HG02610 (cell line): ENCODE measurements at regions not wholly inside any gene's neighbourhood (a gene's known extent, or its start where the extent isn't known, plus 50 kb on each side); places are given as distances from the start of the nearest gene placed in this dataset.
"Not testable (repeated sequence)": the region's sequence is repeated elsewhere in the genome, so short reads cannot be mapped to it uniquely, and the experiment has no call there.

Experiments used
- ATAC-seq: cut with Tn5 transposase; IDR thresholded peaks from one replicate; pipeline ENCODE4 v1.9.1; 2021; ENCODE audit warnings: mild to moderate bottlenecking, moderate library complexity; ENCODE audit not compliant: unreplicated experiment

DNA sequence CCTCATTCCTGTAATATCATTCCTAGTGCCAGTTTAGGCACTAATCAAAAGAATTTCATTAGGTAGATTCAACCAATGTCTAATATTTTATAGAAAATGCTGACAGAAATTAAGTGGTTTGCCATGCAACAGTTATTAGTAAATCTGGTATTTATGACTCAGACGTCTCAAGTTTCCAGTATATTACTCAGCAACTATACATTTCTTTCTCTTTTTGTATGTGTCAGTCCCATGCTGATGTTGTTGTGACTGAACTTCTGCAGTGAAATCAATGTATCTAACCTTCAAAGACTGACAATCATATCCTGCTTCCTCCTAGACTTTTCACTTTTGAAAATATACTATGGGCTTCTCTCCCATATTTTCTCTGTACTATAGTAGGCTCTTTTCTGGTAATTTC lies 822.5 kb downstream of the NR2F1-AS1 start:
- peak; percentile 56 for ATAC-seq

DNA sequence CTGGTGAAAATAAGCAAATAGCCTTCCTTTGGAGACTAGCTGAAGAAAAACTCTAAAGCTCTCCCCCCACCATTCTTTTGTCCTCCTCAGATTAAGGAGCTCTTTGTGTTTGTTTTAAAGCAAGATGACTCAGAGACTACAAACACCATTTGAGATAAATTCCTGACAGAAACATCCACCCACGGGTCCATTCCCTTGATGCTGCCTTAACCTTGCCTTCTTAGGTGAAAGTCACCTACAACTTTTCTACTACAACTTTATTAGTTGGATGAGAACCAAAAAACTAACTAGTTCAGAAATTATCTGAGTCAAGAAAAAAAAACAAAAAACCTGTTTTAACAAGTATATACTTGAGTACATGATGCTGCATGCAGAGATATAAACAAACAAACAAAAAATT lies 831.1 kb downstream of the NR2F1-AS1 start:
- no peak for ATAC-seq

DNA sequence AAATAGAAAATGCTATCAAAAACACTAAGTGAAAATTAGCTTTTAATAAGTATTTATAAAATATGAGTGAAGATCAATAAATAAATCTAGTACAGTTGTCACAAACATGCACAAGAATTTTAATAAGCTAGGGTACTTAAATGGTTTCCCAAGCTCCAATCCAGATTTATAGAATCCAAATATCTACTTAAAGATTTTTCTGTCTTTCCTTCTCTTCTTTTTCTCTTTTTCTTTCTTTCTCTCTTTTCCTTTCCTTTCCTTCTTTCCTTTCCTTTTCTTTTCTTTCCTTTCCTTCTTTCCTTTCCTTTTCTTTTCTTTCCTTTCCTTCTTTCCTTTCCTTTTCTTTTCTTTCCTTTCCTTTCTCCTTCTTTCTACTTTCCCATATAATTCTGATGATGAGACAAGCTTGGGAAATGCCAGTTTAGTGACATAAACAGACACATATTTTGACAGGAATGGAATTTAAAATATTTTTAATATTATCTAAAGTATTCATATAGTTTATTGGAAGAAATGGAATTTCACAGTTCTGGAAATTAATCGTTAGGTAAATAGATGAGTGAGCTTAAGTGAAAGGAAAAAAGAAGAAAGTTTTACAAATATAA lies 832.8 kb downstream of the NR2F1-AS1 start:
- no peak for ATAC-seq

DNA sequence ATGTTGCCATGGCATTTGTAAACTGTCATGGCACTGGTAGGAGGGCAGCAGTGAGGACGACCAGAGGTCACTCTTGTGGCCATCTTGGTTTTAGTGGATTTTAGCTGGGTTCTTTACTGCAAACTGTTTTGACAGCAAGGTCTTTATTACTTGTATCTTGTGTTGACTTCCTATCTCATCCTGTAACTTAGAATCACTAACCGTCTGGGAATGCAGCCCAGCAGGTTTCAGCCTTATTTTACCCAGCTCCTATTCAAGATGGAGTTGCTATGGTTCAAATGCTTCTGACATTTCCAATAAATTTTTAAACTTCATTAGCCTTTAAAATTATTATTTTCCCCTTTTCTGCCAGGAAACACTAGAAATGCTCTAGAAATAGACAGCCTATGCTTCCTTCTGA lies 839.1 kb downstream of the NR2F1-AS1 start:
- ATAC-seq = no peak

DNA sequence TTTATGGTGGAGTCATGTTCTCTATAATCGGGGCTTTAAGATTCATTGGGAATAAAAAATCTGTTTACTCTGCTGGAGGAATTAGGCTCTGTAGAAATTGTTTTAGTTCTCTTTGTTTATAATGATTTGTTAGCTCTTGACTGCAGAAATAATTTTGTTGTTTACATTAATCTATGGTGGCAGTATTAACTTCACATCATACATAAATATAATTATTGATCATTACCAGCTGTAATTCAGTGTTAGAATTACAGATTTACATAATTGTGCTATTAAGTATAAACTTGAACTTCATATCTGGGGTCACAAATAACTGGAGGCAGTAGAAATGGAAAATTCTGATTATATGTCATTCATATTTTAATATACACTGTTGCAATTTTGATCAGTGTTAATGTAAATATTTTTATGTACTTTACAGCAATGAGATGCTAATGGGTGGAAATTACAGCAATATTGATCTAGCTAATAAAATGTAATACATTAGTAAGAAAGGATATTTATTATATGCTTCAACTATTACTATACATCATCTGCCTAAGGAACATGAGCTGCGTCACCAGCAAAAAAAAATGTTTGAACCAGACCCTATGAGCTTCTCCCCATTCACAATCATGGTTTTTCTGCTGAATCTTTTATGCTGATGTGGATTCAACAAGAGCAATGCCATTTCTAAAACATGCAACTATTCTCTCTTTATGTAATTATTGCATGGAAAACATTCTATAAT lies 846.6 kb downstream of the NR2F1-AS1 start:
- ATAC-seq = no peak

DNA sequence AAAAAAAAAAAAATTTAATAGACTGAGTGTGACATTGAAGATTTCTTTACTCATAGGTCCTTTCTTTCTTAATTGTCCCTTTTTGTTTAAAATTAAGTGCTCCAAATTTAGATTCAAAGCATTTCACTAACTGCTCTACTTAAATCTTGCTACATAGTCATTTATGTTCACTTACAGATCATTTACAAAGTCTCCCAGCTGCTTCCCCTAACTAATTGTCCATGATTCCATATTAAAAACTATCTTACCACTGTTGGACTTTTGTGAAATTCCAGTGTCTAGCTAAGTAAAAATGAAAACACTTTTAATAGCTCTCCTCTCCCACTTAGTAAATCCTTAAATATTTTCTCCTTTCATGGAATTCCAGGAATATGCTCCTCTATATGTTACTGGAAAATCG lies 850.5 kb downstream of the NR2F1-AS1 start:
- ATAC-seq = no peak

DNA sequence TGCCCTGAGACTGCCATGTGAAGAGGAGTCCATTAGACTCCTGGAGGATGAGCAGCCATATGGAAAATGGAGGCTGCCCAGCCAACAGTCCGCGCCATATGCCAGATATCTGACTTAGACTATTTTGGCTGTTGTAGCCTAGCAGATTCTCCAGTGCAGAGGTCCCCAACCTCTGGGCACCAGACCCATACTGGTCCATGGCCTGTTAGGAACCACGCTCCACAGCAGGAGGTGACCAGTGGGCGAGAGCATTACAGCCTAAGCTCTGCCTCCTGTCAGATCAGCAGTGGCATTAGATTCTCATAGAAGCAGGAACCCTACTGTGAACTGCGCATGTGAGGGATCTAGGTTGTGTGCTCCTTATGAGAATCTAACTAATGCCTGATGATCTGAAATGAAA lies 851.9 kb downstream of the NR2F1-AS1 start:
- ATAC-seq = no peak

DNA sequence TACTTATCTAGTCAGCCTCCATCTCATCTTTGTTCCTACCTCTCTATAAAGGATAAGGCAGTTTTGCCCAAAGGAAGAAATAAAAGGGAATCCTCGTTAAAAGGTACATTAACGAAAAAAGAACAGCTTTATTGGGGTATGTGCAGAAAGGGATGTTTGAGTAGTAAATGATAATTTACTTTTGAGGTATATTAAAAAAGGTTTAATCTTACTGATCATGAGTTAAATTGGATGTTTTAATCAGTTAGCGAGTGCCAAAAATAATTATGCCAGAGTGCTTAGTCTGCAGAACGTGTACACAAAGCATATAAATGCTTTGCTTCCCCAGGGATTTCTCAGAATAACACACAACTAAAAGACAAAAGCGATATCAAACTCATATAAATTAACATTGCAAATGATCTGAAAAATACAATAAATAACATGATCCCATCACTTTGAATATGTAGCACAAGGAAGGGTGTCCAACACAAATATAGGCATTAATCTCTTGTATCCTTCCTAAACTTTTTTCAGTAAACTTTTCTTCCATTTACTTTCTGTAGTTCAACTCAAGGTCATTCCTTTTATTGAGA lies 865.0 kb downstream of the NR2F1-AS1 start:
- no peak for ATAC-seq

DNA sequence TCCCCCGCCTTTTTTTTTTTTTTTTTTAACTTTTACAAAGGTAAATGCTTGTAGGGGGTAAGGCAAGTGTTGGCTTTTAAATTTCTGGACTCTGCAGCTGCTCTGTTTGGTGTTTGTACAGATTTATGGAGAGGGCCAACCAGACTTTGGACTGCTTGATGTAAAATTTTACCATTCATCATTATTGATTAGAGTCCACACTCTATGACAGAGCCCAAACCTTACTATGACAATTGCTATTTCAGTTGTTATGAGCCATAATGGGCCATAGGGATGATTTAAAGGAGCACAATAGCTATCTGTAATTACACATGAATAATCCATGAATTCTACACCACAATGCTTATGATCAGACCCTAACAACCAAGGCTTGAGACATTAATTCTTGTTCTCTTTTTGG lies 867.2 kb downstream of the NR2F1-AS1 start:
- ATAC-seq = no peak

DNA sequence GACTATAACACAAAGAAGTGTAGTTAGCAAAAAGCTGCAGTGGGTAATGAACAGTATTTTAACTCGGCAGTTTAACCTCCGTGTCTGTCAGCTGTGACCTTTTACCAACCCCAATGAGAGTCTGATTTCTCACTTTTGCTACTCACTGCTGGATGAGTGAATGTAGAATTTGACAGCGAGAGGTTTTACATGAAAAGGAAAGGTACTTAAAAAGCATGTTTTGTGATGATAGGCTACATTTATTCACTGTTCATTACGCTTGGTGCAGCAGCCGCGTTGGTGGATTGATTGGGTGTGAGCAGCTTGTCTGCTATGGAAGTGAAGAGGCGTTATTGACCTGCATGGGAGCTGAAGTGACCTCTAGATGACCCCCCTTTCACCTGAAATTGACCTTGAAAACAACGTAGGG lies 867.7 kb downstream of the NR2F1-AS1 start:
- no peak for ATAC-seq

DNA sequence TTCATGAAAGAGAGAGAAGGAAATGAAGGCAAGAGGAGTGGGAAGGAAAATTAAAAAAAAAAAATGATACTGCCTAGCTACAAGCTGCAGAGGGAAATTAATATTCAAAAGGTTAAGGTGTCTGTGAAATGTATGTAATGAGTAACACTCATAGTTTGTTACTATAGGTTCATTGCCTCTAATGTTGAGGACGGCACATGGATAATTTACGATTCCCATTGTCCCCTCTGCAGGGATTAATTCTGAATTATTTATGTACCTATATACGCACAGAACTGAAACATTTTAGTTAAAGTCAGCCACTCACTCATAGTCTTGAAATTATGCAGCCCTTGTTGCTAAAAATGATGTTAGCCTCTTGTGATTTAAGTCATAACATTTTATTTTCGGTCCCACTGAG lies 869.1 kb downstream of the NR2F1-AS1 start:
- no peak for ATAC-seq

DNA sequence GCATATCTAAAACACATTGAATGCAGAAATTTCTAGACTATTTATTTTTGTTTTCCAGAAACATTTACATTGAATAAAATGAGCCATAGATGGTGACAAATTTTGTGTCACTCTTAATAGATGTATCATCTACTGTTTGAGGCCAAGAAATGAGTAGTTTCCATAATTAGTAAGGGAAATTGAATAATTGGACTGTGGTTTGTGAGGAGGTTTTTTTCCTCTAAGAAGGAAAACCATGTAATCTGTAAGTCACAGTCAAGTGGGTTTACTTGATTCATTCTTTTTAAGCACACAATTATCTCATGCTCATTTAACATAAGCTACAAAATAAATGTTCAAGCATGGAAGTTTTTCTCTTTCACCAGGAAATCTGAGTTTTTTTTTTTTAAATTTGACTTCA lies 876.4 kb downstream of the NR2F1-AS1 start:
- no peak for ATAC-seq

DNA sequence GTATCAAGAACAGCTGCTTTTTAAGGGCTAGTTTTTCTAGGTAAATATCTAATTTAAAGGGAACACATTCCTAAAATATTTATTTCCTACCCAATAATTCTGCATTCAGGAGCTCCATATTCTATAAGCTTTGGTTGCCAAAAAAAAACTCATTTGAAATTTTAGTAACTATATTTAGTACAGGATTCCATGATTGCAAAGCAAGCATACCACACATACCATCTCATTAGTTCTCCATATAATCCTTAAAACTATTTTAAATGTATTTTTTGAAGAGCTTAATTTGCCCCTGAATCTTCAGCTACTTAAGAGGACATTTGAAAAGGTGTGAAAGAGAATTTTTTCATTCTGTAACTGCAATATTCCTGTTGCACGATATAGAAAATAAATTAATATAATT lies 877.0 kb downstream of the NR2F1-AS1 start:
- no peak for ATAC-seq

DNA sequence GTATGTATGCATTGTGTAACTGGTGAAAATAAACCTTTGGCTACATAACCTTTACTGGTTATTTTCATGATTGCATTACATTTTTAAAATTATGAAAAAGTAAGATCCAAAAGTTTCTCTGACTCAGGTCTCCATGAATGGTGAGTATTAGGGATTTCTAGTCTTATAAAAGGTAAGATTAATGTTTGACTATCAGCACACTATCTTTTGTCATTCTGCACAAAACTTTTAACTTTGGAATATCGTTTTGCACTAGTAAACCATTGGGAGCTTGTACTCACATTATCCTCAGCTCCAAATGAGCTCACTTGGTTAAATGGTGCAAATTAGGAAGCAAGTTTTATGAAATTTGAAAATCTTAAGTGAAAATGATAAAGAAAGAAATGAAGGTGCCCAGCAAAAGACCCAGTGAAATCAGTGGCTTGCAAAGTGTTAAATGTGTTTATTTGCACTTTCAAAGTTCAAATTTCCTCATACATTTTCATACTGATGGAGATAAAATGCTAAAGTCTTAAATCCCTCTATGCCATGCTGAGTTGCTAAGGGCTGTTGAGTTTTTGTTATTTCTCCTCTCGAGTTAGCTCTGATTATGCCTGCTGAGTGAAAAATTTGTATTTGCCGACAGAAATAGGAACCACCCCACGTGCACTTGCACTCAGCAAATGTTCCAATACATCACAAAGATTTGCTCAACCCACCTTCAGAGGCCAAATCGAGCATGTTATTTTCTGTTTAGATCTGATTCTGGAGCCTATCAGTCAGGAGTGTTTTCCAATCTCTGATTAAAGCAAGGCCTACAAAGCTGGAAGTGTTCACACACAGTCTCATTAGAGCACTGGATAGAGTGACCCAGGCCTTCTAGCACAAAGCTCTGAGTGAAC lies 885.7 kb downstream of the NR2F1-AS1 start:
- ATAC-seq = no peak

DNA sequence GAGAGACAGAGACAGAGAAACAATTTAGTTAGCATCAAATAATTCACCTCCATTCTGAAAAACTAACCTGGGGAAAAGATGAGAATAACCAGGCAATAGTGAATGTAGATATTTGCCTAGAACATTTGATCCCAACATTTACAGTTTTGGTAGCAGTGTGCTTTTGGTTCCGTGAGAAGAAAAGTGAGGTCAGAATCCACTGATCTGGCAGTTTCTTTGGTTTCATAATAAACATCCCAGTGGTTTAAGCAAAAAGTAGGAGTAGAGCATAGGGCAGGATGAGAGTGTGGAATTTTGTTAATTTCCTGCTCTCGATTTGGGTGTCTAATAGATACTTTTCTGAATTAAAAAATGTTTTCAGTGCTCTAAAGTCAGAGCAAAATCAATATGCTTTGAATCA lies 887.0 kb downstream of the NR2F1-AS1 start:
- no peak for ATAC-seq

DNA sequence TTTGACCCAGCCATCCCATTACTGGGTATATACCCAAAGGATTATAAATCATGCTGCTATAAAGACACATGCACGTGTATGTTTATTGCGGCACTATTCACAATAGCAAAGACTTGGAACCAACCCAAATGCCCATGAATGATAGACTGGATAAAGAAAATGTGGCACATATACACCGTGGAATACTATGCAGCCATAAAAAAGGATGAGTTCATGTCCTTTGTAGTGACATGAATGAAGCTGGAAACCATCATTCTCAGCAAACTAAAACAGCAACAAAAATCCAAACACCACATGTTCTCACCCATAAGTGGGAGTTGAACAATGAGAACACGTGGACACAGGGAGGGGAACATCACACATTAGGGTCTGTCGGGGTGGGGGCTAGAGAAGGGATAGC lies 889.1 kb downstream of the NR2F1-AS1 start:
- ATAC-seq = not testable (repeated sequence)

DNA sequence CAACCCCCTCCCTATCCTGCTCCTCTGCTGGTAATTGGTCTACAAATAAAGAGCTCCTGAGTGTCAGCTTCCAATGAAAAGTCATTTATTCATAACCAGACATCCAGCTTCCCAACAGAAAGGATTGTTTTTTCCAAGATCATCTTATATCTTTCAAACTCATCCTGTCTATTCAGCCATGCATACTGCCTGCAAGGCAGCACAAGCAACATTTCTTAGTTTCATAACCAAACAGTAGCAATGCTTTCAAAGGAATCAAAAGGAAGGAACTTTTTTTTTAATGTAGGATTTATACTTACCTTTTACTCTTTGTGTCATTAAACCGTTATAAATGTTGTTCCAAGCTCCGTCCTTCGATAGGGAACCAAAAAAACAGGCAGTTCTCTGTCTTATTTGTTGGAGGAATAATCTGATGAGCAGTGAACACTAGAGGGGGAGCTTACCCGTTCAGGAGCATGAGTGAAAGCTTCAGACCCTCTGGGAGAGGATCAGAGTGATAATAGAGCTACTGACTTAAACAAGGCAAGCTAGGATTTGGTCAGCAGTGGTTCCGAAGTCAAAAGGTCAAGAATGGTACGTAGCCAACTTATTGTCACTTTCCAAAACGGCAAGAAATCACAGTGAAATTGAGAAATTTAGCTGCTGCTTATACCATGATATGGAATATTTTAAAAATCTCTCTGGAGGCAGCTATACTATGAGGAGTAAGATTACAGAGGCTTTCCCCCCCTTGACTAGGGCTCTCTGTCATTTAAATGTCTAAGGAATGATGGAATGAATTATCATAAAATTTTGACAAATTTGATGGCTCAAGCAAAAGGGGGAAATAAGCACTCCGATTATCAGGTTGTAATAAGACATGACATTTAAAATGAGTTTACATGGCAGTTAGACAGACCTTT lies 892.9 kb downstream of the NR2F1-AS1 start:
- ATAC-seq = no peak

DNA sequence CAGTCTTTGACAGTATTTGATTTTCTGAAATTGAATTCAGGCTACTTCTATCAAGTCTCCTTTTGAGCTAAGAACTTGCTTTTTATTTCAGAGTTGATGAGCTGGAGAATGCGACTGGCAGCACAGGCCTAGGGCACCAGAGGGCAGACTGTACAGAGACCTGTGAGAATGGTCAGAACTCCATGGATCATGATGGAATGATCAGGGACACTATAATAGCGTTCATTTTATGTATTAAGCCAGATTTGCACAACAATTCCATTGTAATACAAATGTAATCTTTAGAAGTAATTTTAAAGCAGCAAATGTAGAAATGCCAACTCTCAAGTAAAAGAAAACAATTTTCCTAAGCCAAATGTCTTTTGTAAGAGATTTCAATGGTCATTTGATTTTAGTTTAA lies 902.4 kb downstream of the NR2F1-AS1 start:
- ATAC-seq = no peak

DNA sequence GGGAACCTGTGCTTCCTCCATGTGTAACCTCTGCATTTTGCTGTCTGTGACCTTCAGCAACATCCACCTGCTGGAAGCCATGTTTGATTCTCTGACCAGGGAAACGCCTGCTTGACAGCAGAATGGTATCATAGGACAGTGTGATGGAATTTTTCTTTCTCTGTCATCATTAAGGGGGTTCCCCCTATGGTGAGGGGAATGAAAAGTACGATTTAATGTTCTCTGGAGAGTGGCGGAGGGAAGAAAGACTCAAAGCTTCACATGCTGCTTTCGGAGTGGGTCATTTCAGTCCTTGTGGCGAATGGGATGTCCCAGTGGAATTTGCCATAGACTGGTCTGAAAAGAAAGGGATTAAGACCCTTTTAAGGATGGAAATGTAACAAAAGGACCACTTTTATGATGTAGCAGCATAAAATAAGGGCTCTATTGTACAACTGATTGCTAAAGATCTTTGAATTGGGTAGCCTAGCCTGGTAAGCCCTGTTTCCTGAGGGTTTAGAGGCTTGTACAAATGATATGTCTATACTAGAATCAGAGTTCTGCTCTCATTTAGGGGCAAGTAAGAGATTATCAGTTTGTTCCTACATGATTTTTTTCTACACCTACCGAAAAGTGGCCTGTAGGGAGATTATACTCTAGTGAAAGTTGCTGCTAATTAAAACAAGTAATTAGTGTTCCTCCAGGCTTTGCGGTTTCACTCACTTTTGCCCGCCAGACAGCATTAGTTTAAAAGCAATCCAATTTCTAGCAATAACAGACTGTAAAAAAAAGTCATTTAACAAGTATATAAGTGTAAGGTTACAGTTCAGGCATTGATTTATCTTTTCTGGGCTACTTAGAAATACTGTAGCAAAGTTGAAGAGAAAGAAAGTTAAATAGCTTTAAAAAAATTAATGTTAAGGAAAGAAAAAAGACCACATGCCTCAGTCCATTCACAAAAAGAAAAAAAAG lies 904.5 kb downstream of the NR2F1-AS1 start:
- ATAC-seq = no peak
